KMS-11 (cell line): ENCODE measurements at regions not wholly inside any gene's neighbourhood (a gene's known extent, or its start where the extent isn't known, plus 50 kb on each side); places are given as distances from the start of the nearest gene placed in this dataset.

Experiments used
- H2AFZ ChIP-seq: fragments of 200-600 bp; sonication (generic); 2 replicates; pipeline ENCODE4 v1.6.1; 2016; ENCODE audit warnings: antibody characterized with exemption, mixed run types, low read depth
- H3K27ac ChIP-seq: fragments of 200-600 bp; sonication (generic); 2 replicates; pipeline ENCODE4 v1.6.1; 2016; ENCODE audit warnings: mild to moderate bottlenecking, mixed run types
- H3K27me3 ChIP-seq: fragments of 200-600 bp; sonication (generic); 2 replicates; pipeline ENCODE4 v1.6.1; 2017; ENCODE audit warnings: mild to moderate bottlenecking, low read depth, mixed run types, moderate library complexity; ENCODE audit not compliant: insufficient read depth
- H3K36me3 ChIP-seq: fragments of 200-600 bp; sonication (generic); 2 replicates; pipeline ENCODE4 v1.6.1; 2017; ENCODE audit warnings: mild to moderate bottlenecking, mixed run types; ENCODE audit not compliant: insufficient read depth
- H3K4me1 ChIP-seq: fragments of 200-600 bp; sonication (generic); 2 replicates; pipeline ENCODE4 v1.6.1; 2016; ENCODE audit warnings: mild to moderate bottlenecking, low read depth, mixed run types; ENCODE audit not compliant: poor library complexity, severe bottlenecking
- H3K4me2 ChIP-seq: fragments of 200-600 bp; sonication (generic); 2 replicates; pipeline ENCODE4 v1.7.0; 2016; ENCODE audit warnings: mild to moderate bottlenecking, mixed run types
- H3K4me3 ChIP-seq: fragments of 200-600 bp; sonication (generic); IDR thresholded peaks from 2 replicates; pipeline ENCODE4 v1.6.1; 2017; ENCODE audit warnings: low read depth, low read length, mixed read lengths; ENCODE audit not compliant: insufficient read depth
- H3K79me2 ChIP-seq: fragments of 200-600 bp; sonication (generic); 2 replicates; pipeline ENCODE4 v1.6.1; 2016; ENCODE audit warnings: low read depth, mixed run types; ENCODE audit not compliant: insufficient read depth
- H3K9ac ChIP-seq: fragments of 200-600 bp; sonication (generic); 2 replicates; pipeline ENCODE4 v1.6.1; 2016; ENCODE audit warnings: mild to moderate bottlenecking, mixed run types
- H4K20me1 ChIP-seq: fragments of 200-600 bp; sonication (generic); 2 replicates; pipeline ENCODE4 v1.6.1; 2016; ENCODE audit warnings: mild to moderate bottlenecking, mixed run types; ENCODE audit not compliant: insufficient read depth
- CTCF ChIP-seq: fragments of 200-600 bp; sonication (generic); conservative IDR thresholded peaks from 2 replicates; pipeline ENCODE4 v1.6.1; 2017; ENCODE audit warnings: low read depth, mild to moderate bottlenecking, antibody characterized with exemption, low read length, moderate library complexity, mixed read lengths

GRCh38 chr5:68359699-68360098 is 144.1 kb downstream of the PIK3R1 start:
- no peak overlapping the region for H2AFZ ChIP-seq
- no peak for TF ChIP-seq CTCF

GRCh38 chr5:68362331-68362730 is 146.8 kb downstream of the PIK3R1 start:
- Histone ChIP-seq H3K79me2 (no peaks in the 10 kb centered on the region), H4K20me1 (no peaks in the 10 kb centered on the region), H3K27ac (no peak overlapping the region), H2AFZ (no peak overlapping the region), H3K4me3 (no peak overlapping the region), H3K9ac (no peak overlapping the region), H3K4me1 (no peaks in the 10 kb centered on the region), H3K36me3 (no peaks in the 10 kb centered on the region), H3K27me3 (no peaks in the 10 kb centered on the region), H3K4me2 (no peak overlapping the region)
- TF ChIP-seq CTCF, result no peak

More at GRCh38 chr5:68359699-68360098, 144.1 kb downstream of the PIK3R1 start:
- no peak overlapping the region for H3K4me3 ChIP-seq
- no peaks in the 10 kb centered on the region for H3K36me3 ChIP-seq
- no peaks in the 10 kb centered on the region for H3K79me2 ChIP-seq
- no peaks in the 10 kb centered on the region for H3K4me1 ChIP-seq
- no peaks in the 10 kb centered on the region for H3K27me3 ChIP-seq
- no peak overlapping the region for H3K27ac ChIP-seq
- H4K20me1 ChIP-seq, result no peaks in the 10 kb centered on the region
- H3K4me2 ChIP-seq, result no peak overlapping the region
- no peak overlapping the region for H3K9ac ChIP-seq

- no peak overlapping the region for H2AFZ ChIP-seq
- H4K20me1 ChIP-seq, result no peaks in the 10 kb centered on the region
- H3K4me2 ChIP-seq, result no peak overlapping the region
- no peaks in the 10 kb centered on the region for H3K27me3 ChIP-seq
- H3K4me3 ChIP-seq, result no peak overlapping the region
- H3K27ac ChIP-seq, result no peak overlapping the region
- H3K4me1 ChIP-seq, result peaks cover 20% of the 10 kb centered on the region
- H3K36me3 ChIP-seq, result no peaks in the 10 kb centered on the region
- H3K9ac ChIP-seq, result no peak overlapping the region
- no peak for TF ChIP-seq CTCF
- no peaks in the 10 kb centered on the region for H3K79me2 ChIP-seq
These were observed 150.3 kb downstream of the PIK3R1 start for GRCh38 chr5:68365889-68366288.

- H3K4me2 ChIP-seq, result no peak overlapping the region
- no peaks in the 10 kb centered on the region for H3K36me3 ChIP-seq
- H3K4me3 ChIP-seq, result no peak overlapping the region
- H3K27ac ChIP-seq, result no peak overlapping the region
- TF ChIP-seq CTCF, result no peak
- no peak overlapping the region for H2AFZ ChIP-seq
- no peak overlapping the region for H3K9ac ChIP-seq
- H4K20me1 ChIP-seq, result no peaks in the 10 kb centered on the region
- H3K4me1 ChIP-seq, result peaks cover 20% of the 10 kb centered on the region
- no peaks in the 10 kb centered on the region for H3K79me2 ChIP-seq
- H3K27me3 ChIP-seq, result no peaks in the 10 kb centered on the region
These were observed 151.7 kb downstream of the PIK3R1 start for GRCh38 chr5:68367287-68367686.
